ENCODE measurements at regions not wholly inside any gene's neighbourhood (a gene's known extent, or its start where the extent isn't known, plus 50 kb on each side); places are given as distances from the start of the nearest gene placed in this dataset.

GRCh38 chr2:109066917-109067597 is 61.9 kb upstream of the SH3RF3 start:
- no peaks in the 10 kb centered on the region for H3K4me1 ChIP-seq (ENCODE audit: insufficient read depth)
- H3K9me2 ChIP-seq (ENCODE audit: insufficient read depth) = no peaks in the 10 kb centered on the region
- no peak overlapping the region for H3K9ac ChIP-seq
- in situ Hi-C loops (cut with MboI) = no loop called here
- TF ChIP-seq EZH2phosphoT487 (IDR thresholded peaks at IDR 0.05; ENCODE audit: insufficient read depth, low read depth) = no peak
- TF ChIP-seq EZH2 (IDR thresholded peaks at IDR 0.05; ENCODE audit: insufficient read depth, poor library complexity, severe bottlenecking) = no peak
- no peak overlapping the region for H3K4me3 ChIP-seq
- no peaks in the 10 kb centered on the region for H3K79me2 ChIP-seq (ENCODE audit: insufficient read depth)
- WGBS, 2 experiments (ENCODE audit: low coverage in 1 of 2, low lambda C conversion rate in 2 of 2, missing lambda C conversion rate in 2 of 2) = 73 to 74% methylated on average over 19 of the region's 19 CpGs
- H3K27me3 ChIP-seq (replicated peaks; ENCODE audit: insufficient read depth) = peaks cover 76% of the 10 kb centered on the region
- no peak overlapping the region for H3K4me2 ChIP-seq (ENCODE audit: unreplicated experiment)
- H2AFZ ChIP-seq = no peak overlapping the region
- H3F3A ChIP-seq (ENCODE audit: insufficient read depth) = no peaks in the 10 kb centered on the region
- H3K36me3 ChIP-seq (ENCODE audit: low read depth) = no peaks in the 10 kb centered on the region
- no peak overlapping the region for H3K27ac ChIP-seq
- no peaks in the 10 kb centered on the region for H3K9me3 ChIP-seq (ENCODE audit: low read depth)
- no peaks in the 10 kb centered on the region for H4K20me1 ChIP-seq (ENCODE audit: insufficient read depth)
- no peak for DNase-seq

- H3K9ac ChIP-seq = no peak overlapping the region
- H4K20me1 ChIP-seq (ENCODE audit: insufficient read depth) = no peaks in the 10 kb centered on the region
- no peak overlapping the region for H3K27ac ChIP-seq
- TF ChIP-seq EZH2 (IDR thresholded peaks at IDR 0.05; ENCODE audit: insufficient read depth, poor library complexity, severe bottlenecking) (no peak), EZH2phosphoT487 (IDR thresholded peaks at IDR 0.05; ENCODE audit: insufficient read depth, low read depth) (no peak)
- H3K27me3 ChIP-seq (replicated peaks; ENCODE audit: insufficient read depth) = peaks cover 77% of the 10 kb centered on the region
- in situ Hi-C loops (cut with MboI) = no loop called here
- H3K4me2 ChIP-seq (ENCODE audit: unreplicated experiment) = no peak overlapping the region
- DNase-seq = no peak
- WGBS, 2 experiments (ENCODE audit: low coverage in 1 of 2, low lambda C conversion rate in 2 of 2, missing lambda C conversion rate in 2 of 2) = 82 to 91% methylated on average over 7 of the region's 7 CpGs
- no peaks in the 10 kb centered on the region for H3K9me3 ChIP-seq (ENCODE audit: low read depth)
- no peaks in the 10 kb centered on the region for H3K4me1 ChIP-seq (ENCODE audit: insufficient read depth)
- no peak overlapping the region for H2AFZ ChIP-seq
- no peak overlapping the region for H3K4me3 ChIP-seq
- H3F3A ChIP-seq (ENCODE audit: insufficient read depth) = no peaks in the 10 kb centered on the region
- H3K9me2 ChIP-seq (ENCODE audit: insufficient read depth) = no peaks in the 10 kb centered on the region
- no peaks in the 10 kb centered on the region for H3K36me3 ChIP-seq (ENCODE audit: low read depth)
- no peaks in the 10 kb centered on the region for H3K79me2 ChIP-seq (ENCODE audit: insufficient read depth)
Observed at GRCh38 chr2:109066501-109066900, 62.5 kb upstream of the SH3RF3 start.

GRCh38 chr2:109065391-109065734 is 63.6 kb upstream of the SH3RF3 start:
- no peaks in the 10 kb centered on the region for H4K20me1 ChIP-seq (ENCODE audit: insufficient read depth)
- no peak overlapping the region for H3K4me2 ChIP-seq (ENCODE audit: unreplicated experiment)
- H3K27ac ChIP-seq = no peak overlapping the region
- H3F3A ChIP-seq (ENCODE audit: insufficient read depth) = no peaks in the 10 kb centered on the region
- H3K36me3 ChIP-seq (ENCODE audit: low read depth) = no peaks in the 10 kb centered on the region
- no peak overlapping the region for H3K4me3 ChIP-seq
- 68 to 73% methylated on average over 7 of the region's 7 CpGs for WGBS, 2 experiments (ENCODE audit: low coverage in 1 of 2, low lambda C conversion rate in 2 of 2, missing lambda C conversion rate in 2 of 2)
- no peaks in the 10 kb centered on the region for H3K9me3 ChIP-seq (ENCODE audit: low read depth)
- no peak overlapping the region for H2AFZ ChIP-seq
- DNase-seq = no peak
- in situ Hi-C loops (cut with MboI) = no loop called here
- no peak for TF ChIP-seq EZH2phosphoT487 (IDR thresholded peaks at IDR 0.05; ENCODE audit: insufficient read depth, low read depth)
- no peak for TF ChIP-seq EZH2 (IDR thresholded peaks at IDR 0.05; ENCODE audit: insufficient read depth, poor library complexity, severe bottlenecking)
- H3K79me2 ChIP-seq (ENCODE audit: insufficient read depth) = no peaks in the 10 kb centered on the region
- H3K9me2 ChIP-seq (ENCODE audit: insufficient read depth) = no peaks in the 10 kb centered on the region
- peaks cover 74% of the 10 kb centered on the region for H3K27me3 ChIP-seq (replicated peaks; ENCODE audit: insufficient read depth)
- no peaks in the 10 kb centered on the region for H3K4me1 ChIP-seq (ENCODE audit: insufficient read depth)
- no peak overlapping the region for H3K9ac ChIP-seq

GRCh38 chr2:109064660-109065390 is 64.2 kb upstream of the SH3RF3 start:
- H3K27ac ChIP-seq = no peak overlapping the region
- no peaks in the 10 kb centered on the region for H4K20me1 ChIP-seq (ENCODE audit: insufficient read depth)
- H3K9ac ChIP-seq = no peak overlapping the region
- no peaks in the 10 kb centered on the region for H3K36me3 ChIP-seq (ENCODE audit: low read depth)
- H3K27me3 ChIP-seq (replicated peaks; ENCODE audit: insufficient read depth) = peaks cover 74% of the 10 kb centered on the region
- H3K79me2 ChIP-seq (ENCODE audit: insufficient read depth) = no peaks in the 10 kb centered on the region
- no peaks in the 10 kb centered on the region for H3K9me2 ChIP-seq (ENCODE audit: insufficient read depth)
- H2AFZ ChIP-seq = no peak overlapping the region
- no peaks in the 10 kb centered on the region for H3K4me1 ChIP-seq (ENCODE audit: insufficient read depth)
- H3K4me3 ChIP-seq = no peak overlapping the region
- TF ChIP-seq EZH2phosphoT487 (IDR thresholded peaks at IDR 0.05; ENCODE audit: insufficient read depth, low read depth) (no peak), EZH2 (IDR thresholded peaks at IDR 0.05; ENCODE audit: insufficient read depth, poor library complexity, severe bottlenecking) (no peak)
- no peak for DNase-seq
- H3K4me2 ChIP-seq (ENCODE audit: unreplicated experiment) = no peak overlapping the region
- 53 to 58% methylated on average over 4 of the region's 4 CpGs for WGBS, 2 experiments (ENCODE audit: low coverage in 1 of 2, low lambda C conversion rate in 2 of 2, missing lambda C conversion rate in 2 of 2)
- no peaks in the 10 kb centered on the region for H3K9me3 ChIP-seq (ENCODE audit: low read depth)
- H3F3A ChIP-seq (ENCODE audit: insufficient read depth) = no peaks in the 10 kb centered on the region
- in situ Hi-C loops (cut with MboI) = no loop called here
